ENCODE measurements at regions not wholly inside any gene's neighbourhood (a gene's known extent, or its start where the extent isn't known, plus 50 kb on each side); places are given as distances from the start of the nearest gene placed in this dataset.
A peak's percentile ranks its signal among the peaks of the same experiment; 100 is the strongest.
"Not testable (repeated sequence)": the region's sequence is repeated elsewhere in the genome, so short reads cannot be mapped to it uniquely, and the experiment has no call there.

- DNase-seq (ENCODE audit: low spot score): no peak
- intact Hi-C loops (cut with DNase I): no loop called here
These were observed 220.4 kb upstream of the SPOPL start for GRCh38 chr2:138280999-138281695.

- intact Hi-C loops (cut with DNase I): no loop called here
- DNase-seq (ENCODE audit: low spot score): no peak
These were observed 219.4 kb upstream of the SPOPL start for GRCh38 chr2:138282014-138282672.

- no peak for DNase-seq (ENCODE audit: low spot score)
- intact Hi-C loops (cut with DNase I): no loop called here
These were observed 209.8 kb upstream of the SPOPL start for GRCh38 chr2:138291805-138292204.

- no peak for DNase-seq (ENCODE audit: low spot score)
These were observed 208.5 kb upstream of the SPOPL start for GRCh38 chr2:138293045-138293444.

GRCh38 chr2:138293549-138293948 is 208.0 kb upstream of the SPOPL start:
- intact Hi-C loops (cut with DNase I): no loop called here
- no peak for DNase-seq (ENCODE audit: low spot score)

More at GRCh38 chr2:138293045-138293444, 208.5 kb upstream of the SPOPL start:
- intact Hi-C loops (cut with DNase I): no loop called here

- intact Hi-C loops (cut with DNase I): no loop called here
- DNase-seq (ENCODE audit: low spot score): no peak
These were observed 207.1 kb upstream of the SPOPL start for GRCh38 chr2:138294451-138294850.

- no peak for DNase-seq (ENCODE audit: low spot score)
- intact Hi-C loops (cut with DNase I): no loop called here
These were observed 205.2 kb upstream of the SPOPL start for GRCh38 chr2:138296365-138296764.

- intact Hi-C loops (cut with DNase I): no loop called here
- DNase-seq (ENCODE audit: low spot score): peak; percentile 62
These were observed 203.3 kb upstream of the SPOPL start for GRCh38 chr2:138298120-138298814.

GRCh38 chr2:138298900-138299299 is 202.7 kb upstream of the SPOPL start:
- intact Hi-C loops (cut with DNase I): no loop called here
- DNase-seq (ENCODE audit: low spot score): no peak

- DNase-seq (ENCODE audit: low spot score): no peak
- intact Hi-C loops (cut with DNase I): no loop called here
These were observed 194.9 kb upstream of the SPOPL start for GRCh38 chr2:138306626-138307025.

GRCh38 chr2:138307099-138307498 is 194.5 kb upstream of the SPOPL start:
- intact Hi-C loops (cut with DNase I): no loop called here
- DNase-seq (ENCODE audit: low spot score): no peak

GRCh38 chr2:138309760-138310159 is 191.8 kb upstream of the SPOPL start:
- DNase-seq (ENCODE audit: low spot score): no peak
- intact Hi-C loops (cut with DNase I): no loop called here

- no peak for DNase-seq (ENCODE audit: low spot score)
- intact Hi-C loops (cut with DNase I): no loop called here
These were observed 189.5 kb upstream of the SPOPL start for GRCh38 chr2:138312061-138312460.

GRCh38 chr2:138315619-138316018 is 186.0 kb upstream of the SPOPL start:
- DNase-seq (ENCODE audit: low spot score); intact Hi-C loops (cut with DNase I): not testable (repeated sequence)

GRCh38 chr2:138319616-138320015 is 182.0 kb upstream of the SPOPL start:
- DNase-seq (ENCODE audit: low spot score): no peak
- intact Hi-C loops (cut with DNase I): no loop called here

- DNase-seq (ENCODE audit: low spot score): no peak
- intact Hi-C loops (cut with DNase I): no loop called here
These were observed 180.1 kb upstream of the SPOPL start for GRCh38 chr2:138321458-138321857.

GRCh38 chr2:138323382-138324067 is 178.0 kb upstream of the SPOPL start:
- intact Hi-C loops (cut with DNase I): no loop called here

GRCh38 chr2:138324068-138324771 is 177.3 kb upstream of the SPOPL start:
- no peak for DNase-seq (ENCODE audit: low spot score)
- intact Hi-C loops (cut with DNase I): no loop called here

More at GRCh38 chr2:138323382-138324067, 178.0 kb upstream of the SPOPL start:
- no peak for DNase-seq (ENCODE audit: low spot score)

- intact Hi-C loops (cut with DNase I): no loop called here
- no peak for DNase-seq (ENCODE audit: low spot score)
These were observed 173.6 kb upstream of the SPOPL start for GRCh38 chr2:138327967-138328366.
